Liver (tissue), 8 donors: ENCODE measurements at regions not wholly inside any gene's neighbourhood (a gene's known extent, or its start where the extent isn't known, plus 50 kb on each side); places are given as distances from the start of the nearest gene placed in this dataset.
"Not testable (repeated sequence)": the region's sequence is repeated elsewhere in the genome, so short reads cannot be mapped to it uniquely, and the experiment has no call there.

Source experiments
- DNase-seq: peaks from one replicate; pipeline ENCODE4 v3.0.0-alpha.2; 2017; ENCODE audit warnings: low spot score
- H3K27ac ChIP-seq, 2 donors: one replicate each; pipeline ENCODE4 v1.7.0; 2013; ENCODE audit warnings: inconsistent platforms in 2 of 2, low read length in 2 of 2, control low read depth in 1 of 2, low read depth in 1 of 2, mild to moderate bottlenecking in 1 of 2
- H3K27me3 ChIP-seq, 4 donors: one replicate each; pipeline versions ENCODE4 v1.6.1 to v1.7.0; 2013; ENCODE audit warnings: low read length in 3 of 4, inconsistent platforms in 1 of 4, mild to moderate bottlenecking in 1 of 4, moderate library complexity in 1 of 4; ENCODE audit not compliant: control insufficient read depth in 4 of 4, insufficient read depth in 4 of 4
- H3K36me3 ChIP-seq, 4 donors: one replicate each; pipeline versions ENCODE4 v1.6.1 to v1.7.0; 2013; ENCODE audit warnings: low read length in 3 of 4, mild to moderate bottlenecking in 3 of 4, low read depth in 1 of 4, moderate library complexity in 1 of 4; ENCODE audit not compliant: control insufficient read depth in 4 of 4, insufficient read depth in 3 of 4
- H3K4me1 ChIP-seq, 4 donors: one replicate each; pipeline versions ENCODE4 v1.6.1 to v1.7.0; 2013; ENCODE audit warnings: low read length in 3 of 4, mild to moderate bottlenecking in 3 of 4, moderate library complexity in 1 of 4; ENCODE audit not compliant: control insufficient read depth in 4 of 4, insufficient read depth in 4 of 4
- H3K4me3 ChIP-seq, 3 donors: one replicate each; pipeline versions ENCODE4 v1.6.1 to v1.7.0; 2013; ENCODE audit warnings: low read length in 3 of 3, control low read depth in 1 of 3, low read depth in 1 of 3, mild to moderate bottlenecking in 1 of 3
- H3K9ac ChIP-seq, 2 donors: one replicate each; pipeline ENCODE4 v1.7.0; 2013; ENCODE audit warnings: low read length in 2 of 2, mild to moderate bottlenecking in 2 of 2, moderate library complexity in 2 of 2, control low read depth in 1 of 2, low read depth in 1 of 2
- H3K9me3 ChIP-seq, 4 donors: one replicate each; pipeline versions ENCODE4 v1.6.1 to v1.7.0; 2013; ENCODE audit warnings: low read length in 3 of 4; ENCODE audit not compliant: control insufficient read depth in 4 of 4
- CTCF ChIP-seq: fragments of 150-350 bp; IDR thresholded peaks from 2 replicates; pipeline ENCODE4 v1.5.1; 2017; ENCODE audit warnings: improper control_type of control experiment, low read depth, low read length; ENCODE audit not compliant: missing input control
- EGR1 ChIP-seq, 2 donors: IDR thresholded peaks; 2 replicates each; pipeline ENCODE4 v1.6.1; 2016 to 2018; ENCODE audit warnings: antibody characterized with exemption in 2 of 2, low read depth in 2 of 2
- FOXA1 ChIP-seq: IDR thresholded peaks from 2 replicates; pipeline ENCODE4 v1.6.1; 2016; ENCODE audit warnings: antibody characterized with exemption
- GABPA ChIP-seq, 2 donors: IDR thresholded peaks in 1 of 2; conservative IDR thresholded peaks in 1 of 2; 2 replicates each; pipeline ENCODE4 v1.6.1; 2016; ENCODE audit warnings: antibody characterized with exemption in 2 of 2, mild to moderate bottlenecking in 1 of 2, moderate library complexity in 1 of 2
- JUND ChIP-seq, 2 donors: IDR thresholded peaks; 2 replicates each; pipeline ENCODE4 v1.6.1; 2016; ENCODE audit warnings: antibody characterized with exemption in 2 of 2
- MAX ChIP-seq: IDR thresholded peaks from 2 replicates; pipeline ENCODE4 v1.6.1; 2016; ENCODE audit warnings: antibody characterized with exemption
- RAD21 ChIP-seq, 2 donors: IDR thresholded peaks; 2 replicates each; pipeline ENCODE4 v1.6.1; 2016; ENCODE audit warnings: antibody characterized with exemption in 2 of 2, mild to moderate bottlenecking in 2 of 2
- REST ChIP-seq: IDR thresholded peaks from 2 replicates; pipeline ENCODE4 v1.6.1; 2016; ENCODE audit warnings: antibody characterized with exemption, mild to moderate bottlenecking
- SP1 ChIP-seq: IDR thresholded peaks from 2 replicates; pipeline ENCODE4 v1.6.1; 2018; ENCODE audit warnings: antibody characterized with exemption, mild to moderate bottlenecking
- ZBTB33 ChIP-seq: IDR thresholded peaks from 2 replicates; pipeline ENCODE4 v1.6.1; 2016; ENCODE audit warnings: antibody characterized with exemption
- WGBS: extraction: QIAGEN DNeasy Blood & Tissue Kit; methylation state at CpG from one replicate; pipeline ENCODE4 v1.1.7; 2013; 5-methylcytosine and 5-hydroxymethylcytosine counted together
- TF ChIP-seq, protein P1 (sequence below): IDR thresholded peaks from 2 replicates; pipeline ENCODE4 v1.6.1; 2016; ENCODE audit warnings: antibody characterized with exemption
- donor health status: healthy.
- donor health status: healthy.
- donor health status: healthy.
- donor health status: healthy.
- donor health status: healthy.

DNA sequence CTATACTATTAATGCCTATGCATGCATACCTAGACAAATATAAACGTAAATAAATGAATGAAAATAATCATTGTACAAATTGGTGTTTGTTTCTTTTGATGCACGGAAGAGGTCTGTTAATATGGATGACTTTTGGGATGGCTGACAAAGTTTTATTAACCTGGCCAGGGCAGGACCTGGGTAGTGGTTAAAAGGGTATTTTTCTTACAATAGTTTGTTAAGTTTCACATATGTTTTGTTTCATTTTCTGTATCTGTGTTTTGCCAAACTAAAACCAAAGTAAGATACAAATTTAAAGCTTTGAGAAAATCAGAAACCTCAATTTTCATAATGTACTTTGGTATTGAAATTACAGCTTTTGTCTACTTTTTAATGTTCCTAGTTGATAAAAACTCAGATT, 222.7 kb upstream of the OLFM3 start:
- H3K4me1 ChIP-seq = no peaks in the 10 kb centered on the region
- TF ChIP-seq RAD21 (IDR thresholded peaks at IDR 0.05) (no peak), CTCF (no peak), MAX (no peak), ZBTB33 (no peak), REST (no peak), EGR1 (IDR thresholded peaks at IDR 0.05; ENCODE audit: low read depth in 2 of 2) (no peak), FOXA1 (no peak), GABPA (IDR thresholded peaks at IDR 0.05 in 1 of 2, conservative IDR thresholded peaks at IDR 0.05 in 1 of 2) (no peak), SP1 (no peak), JUND (IDR thresholded peaks at IDR 0.05) (no peak)
- TF ChIP-seq, protein P1, sequence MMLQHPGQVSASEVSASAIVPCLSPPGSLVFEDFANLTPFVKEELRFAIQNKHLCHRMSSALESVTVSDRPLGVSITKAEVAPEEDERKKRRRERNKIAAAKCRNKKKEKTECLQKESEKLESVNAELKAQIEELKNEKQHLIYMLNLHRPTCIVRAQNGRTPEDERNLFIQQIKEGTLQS = no peak
- no peaks in the 10 kb centered on the region for H3K27me3 ChIP-seq
- 48% methylated on average over 2 of the region's 2 CpGs for WGBS
- H3K27ac ChIP-seq = no peak overlapping the region
- no peaks in the 10 kb centered on the region for H3K36me3 ChIP-seq
- no peak overlapping the region for H3K4me3 ChIP-seq
- peaks cover 0 to 5% (median 0%) of the 10 kb centered on the region in 4 donors for H3K9me3 ChIP-seq
- no peak overlapping the region for H3K9ac ChIP-seq
- DNase-seq = no peak

- not testable (repeated sequence) for H3K4me1 ChIP-seq, H3K9ac ChIP-seq, H3K9me3 ChIP-seq, H3K36me3 ChIP-seq, H3K27ac ChIP-seq, H3K27me3 ChIP-seq, DNase-seq, H3K4me3 ChIP-seq
- WGBS = 50% methylated on average over 3 of the region's 3 CpGs
Observed at GRCh38 chr1:102210891-102211290, 214.2 kb upstream of the OLFM3 start.
